ENCODE measurements at regions not wholly inside any gene's neighbourhood (a gene's known extent, or its start where the extent isn't known, plus 50 kb on each side); places are given as distances from the start of the nearest gene placed in this dataset.

DNA sequence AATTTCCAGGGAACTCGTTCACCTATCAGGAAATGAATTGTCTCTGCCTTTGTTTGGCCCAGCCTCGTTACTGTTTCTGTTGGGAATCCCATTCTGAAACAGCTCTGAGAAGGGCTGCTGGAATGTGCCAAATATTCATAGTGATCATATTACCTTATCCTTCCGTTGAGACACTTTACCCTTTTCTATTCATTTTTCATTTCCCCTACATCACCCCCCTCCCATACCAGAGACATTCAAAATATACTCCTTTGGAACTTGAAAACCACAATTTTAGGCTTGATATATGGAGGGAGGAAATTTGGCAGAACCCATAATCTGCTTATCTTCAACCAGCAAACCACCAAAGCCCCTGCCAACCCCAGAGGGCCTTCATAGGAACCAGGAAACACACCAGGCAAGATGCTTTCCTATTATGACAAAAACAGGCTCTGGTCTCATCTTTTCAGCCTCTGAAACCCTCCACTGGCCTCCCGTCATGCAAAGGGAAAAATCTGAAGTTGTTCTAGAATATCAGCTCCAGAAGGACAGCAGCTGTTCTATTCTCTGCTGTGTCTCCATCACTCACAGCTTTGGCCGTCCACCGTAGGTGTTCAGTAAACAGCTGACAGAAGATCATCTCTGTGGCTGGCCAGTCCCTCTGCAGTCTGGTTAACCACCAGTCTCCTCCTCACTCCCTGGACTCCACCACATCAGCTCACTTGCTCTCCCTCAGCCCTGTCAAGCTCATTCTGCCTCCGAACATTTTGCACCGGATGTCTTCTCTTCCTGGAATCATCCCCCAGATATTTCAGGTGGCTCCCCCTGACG, 217.2 kb upstream of the WWC1 start:
- TF ChIP-seq IRF2 (CRISPR knock-in tag; IDR thresholded peaks at IDR 0.05; ENCODE audit: borderline replicate concordance, low read depth) (no peak), NR1H2 (CRISPR knock-in tag; IDR thresholded peaks at IDR 0.05) (no peak), JUN (CRISPR knock-in tag; IDR thresholded peaks at IDR 0.05) (no peak), ZNF121 (CRISPR knock-in tag; IDR thresholded peaks at IDR 0.05) (no peak)
- TF ChIP-seq, protein P1, sequence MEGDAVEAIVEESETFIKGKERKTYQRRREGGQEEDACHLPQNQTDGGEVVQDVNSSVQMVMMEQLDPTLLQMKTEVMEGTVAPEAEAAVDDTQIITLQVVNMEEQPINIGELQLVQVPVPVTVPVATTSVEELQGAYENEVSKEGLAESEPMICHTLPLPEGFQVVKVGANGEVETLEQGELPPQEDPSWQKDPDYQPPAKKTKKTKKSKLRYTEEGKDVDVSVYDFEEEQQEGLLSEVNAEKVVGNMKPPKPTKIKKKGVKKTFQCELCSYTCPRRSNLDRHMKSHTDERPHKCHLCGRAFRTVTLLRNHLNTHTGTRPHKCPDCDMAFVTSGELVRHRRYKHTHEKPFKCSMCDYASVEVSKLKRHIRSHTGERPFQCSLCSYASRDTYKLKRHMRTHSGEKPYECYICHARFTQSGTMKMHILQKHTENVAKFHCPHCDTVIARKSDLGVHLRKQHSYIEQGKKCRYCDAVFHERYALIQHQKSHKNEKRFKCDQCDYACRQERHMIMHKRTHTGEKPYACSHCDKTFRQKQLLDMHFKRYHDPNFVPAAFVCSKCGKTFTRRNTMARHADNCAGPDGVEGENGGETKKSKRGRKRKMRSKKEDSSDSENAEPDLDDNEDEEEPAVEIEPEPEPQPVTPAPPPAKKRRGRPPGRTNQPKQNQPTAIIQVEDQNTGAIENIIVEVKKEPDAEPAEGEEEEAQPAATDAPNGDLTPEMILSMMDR (IDR thresholded peaks at IDR 0.05) = no peak
- TF ChIP-seq, protein P2, sequence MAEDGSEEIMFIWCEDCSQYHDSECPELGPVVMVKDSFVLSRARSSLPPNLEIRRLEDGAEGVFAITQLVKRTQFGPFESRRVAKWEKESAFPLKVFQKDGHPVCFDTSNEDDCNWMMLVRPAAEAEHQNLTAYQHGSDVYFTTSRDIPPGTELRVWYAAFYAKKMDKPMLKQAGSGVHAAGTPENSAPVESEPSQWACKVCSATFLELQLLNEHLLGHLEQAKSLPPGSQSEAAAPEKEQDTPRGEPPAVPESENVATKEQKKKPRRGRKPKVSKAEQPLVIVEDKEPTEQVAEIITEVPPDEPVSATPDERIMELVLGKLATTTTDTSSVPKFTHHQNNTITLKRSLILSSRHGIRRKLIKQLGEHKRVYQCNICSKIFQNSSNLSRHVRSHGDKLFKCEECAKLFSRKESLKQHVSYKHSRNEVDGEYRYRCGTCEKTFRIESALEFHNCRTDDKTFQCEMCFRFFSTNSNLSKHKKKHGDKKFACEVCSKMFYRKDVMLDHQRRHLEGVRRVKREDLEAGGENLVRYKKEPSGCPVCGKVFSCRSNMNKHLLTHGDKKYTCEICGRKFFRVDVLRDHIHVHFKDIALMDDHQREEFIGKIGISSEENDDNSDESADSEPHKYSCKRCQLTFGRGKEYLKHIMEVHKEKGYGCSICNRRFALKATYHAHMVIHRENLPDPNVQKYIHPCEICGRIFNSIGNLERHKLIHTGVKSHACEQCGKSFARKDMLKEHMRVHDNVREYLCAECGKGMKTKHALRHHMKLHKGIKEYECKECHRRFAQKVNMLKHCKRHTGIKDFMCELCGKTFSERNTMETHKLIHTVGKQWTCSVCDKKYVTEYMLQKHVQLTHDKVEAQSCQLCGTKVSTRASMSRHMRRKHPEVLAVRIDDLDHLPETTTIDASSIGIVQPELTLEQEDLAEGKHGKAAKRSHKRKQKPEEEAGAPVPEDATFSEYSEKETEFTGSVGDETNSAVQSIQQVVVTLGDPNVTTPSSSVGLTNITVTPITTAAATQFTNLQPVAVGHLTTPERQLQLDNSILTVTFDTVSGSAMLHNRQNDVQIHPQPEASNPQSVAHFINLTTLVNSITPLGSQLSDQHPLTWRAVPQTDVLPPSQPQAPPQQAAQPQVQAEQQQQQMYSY (CRISPR knock-in tag; IDR thresholded peaks at IDR 0.05) = no peak
- TF ChIP-seq, protein P3, sequence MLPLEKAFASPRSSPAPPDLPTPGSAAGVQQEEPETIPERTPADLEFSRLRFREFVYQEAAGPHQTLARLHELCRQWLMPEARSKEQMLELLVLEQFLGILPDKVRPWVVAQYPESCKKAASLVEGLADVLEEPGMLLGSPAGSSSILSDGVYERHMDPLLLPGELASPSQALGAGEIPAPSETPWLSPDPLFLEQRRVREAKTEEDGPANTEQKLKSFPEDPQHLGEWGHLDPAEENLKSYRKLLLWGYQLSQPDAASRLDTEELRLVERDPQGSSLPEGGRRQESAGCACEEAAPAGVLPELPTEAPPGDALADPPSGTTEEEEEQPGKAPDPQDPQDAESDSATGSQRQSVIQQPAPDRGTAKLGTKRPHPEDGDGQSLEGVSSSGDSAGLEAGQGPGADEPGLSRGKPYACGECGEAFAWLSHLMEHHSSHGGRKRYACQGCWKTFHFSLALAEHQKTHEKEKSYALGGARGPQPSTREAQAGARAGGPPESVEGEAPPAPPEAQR (CRISPR knock-in tag; IDR thresholded peaks at IDR 0.05) = no peak
